DND-41 (cell line): ENCODE measurements at regions not wholly inside any gene's neighbourhood (a gene's known extent, or its start where the extent isn't known, plus 50 kb on each side); places are given as distances from the start of the nearest gene placed in this dataset.

Source experiments
- ATAC-seq: fragments of 200-7000 bp; cut with Tn5 transposase; 3 replicates; pipeline ENCODE4 v1.9.1; 2021; ENCODE audit warnings: low read depth; ENCODE audit not compliant: insufficient read depth
- DNase-seq: peaks from one replicate; pipeline ENCODE4 v3.0.0-alpha.2; 2020
- H2AFZ ChIP-seq: 2 replicates; pipeline ENCODE4 v1.6.0; 2012; ENCODE audit warnings: low read depth, low read length
- H3K27ac ChIP-seq: 2 replicates; pipeline ENCODE4 v1.5.1; 2012; ENCODE audit warnings: low read length, inconsistent platforms
- H3K27me3 ChIP-seq: fragments of 200-600 bp; sonication (generic); 2 replicates; pipeline ENCODE4 v1.6.0; 2012; ENCODE audit warnings: low read length, mild to moderate bottlenecking, inconsistent platforms; ENCODE audit not compliant: insufficient read depth, poor library complexity
- H3K36me3 ChIP-seq: 2 replicates; pipeline ENCODE4 v1.5.1; 2012; ENCODE audit warnings: low read length, inconsistent platforms; ENCODE audit not compliant: insufficient read depth
- H3K4me1 ChIP-seq: 2 replicates; pipeline ENCODE4 v1.5.1; 2012; ENCODE audit warnings: mild to moderate bottlenecking, low read length; ENCODE audit not compliant: insufficient read depth
- H3K4me2 ChIP-seq: 2 replicates; pipeline ENCODE4 v1.6.0; 2012; ENCODE audit warnings: mild to moderate bottlenecking, moderate library complexity, low read length, inconsistent platforms; ENCODE audit not compliant: insufficient read depth
- H3K4me3 ChIP-seq, 2 experiments: fragments of 200-600 bp in 1 of 2; shearing (Covaris generic) in 1 of 2; 2 replicates each; pipeline ENCODE4 v1.5.1; 2012 to 2016; ENCODE audit warnings: inconsistent platforms in 2 of 2, low read length in 2 of 2, mild to moderate bottlenecking in 2 of 2, low read depth in 1 of 2, moderate library complexity in 1 of 2
- H3K79me2 ChIP-seq: 2 replicates; pipeline ENCODE4 v1.6.0; 2012; ENCODE audit warnings: low read length, inconsistent platforms; ENCODE audit not compliant: insufficient read depth
- H3K9ac ChIP-seq: 2 replicates; pipeline ENCODE4 v1.6.0; 2012; ENCODE audit warnings: low read depth, mild to moderate bottlenecking, inconsistent platforms, low read length, moderate library complexity
- H3K9me3 ChIP-seq: 2 replicates; pipeline ENCODE4 v1.5.1; 2012; ENCODE audit warnings: low read length, moderate library complexity, mild to moderate bottlenecking, inconsistent platforms; ENCODE audit not compliant: insufficient read depth, severe bottlenecking
- H4K20me1 ChIP-seq: 2 replicates; pipeline ENCODE4 v1.6.0; 2012; ENCODE audit warnings: low read length; ENCODE audit not compliant: insufficient read depth
- EZH2 ChIP-seq: IDR thresholded peaks from 3 replicates; pipeline ENCODE4 v1.6.1; 2012; ENCODE audit warnings: borderline replicate concordance, low read depth, mild to moderate bottlenecking, moderate library complexity, low read length, inconsistent platforms; ENCODE audit not compliant: severe bottlenecking
- TF ChIP-seq, protein P1 (sequence below): IDR thresholded peaks from 2 replicates; pipeline ENCODE4 v1.5.1; 2012; ENCODE audit warnings: borderline replicate concordance, low read length, moderate library complexity, mild to moderate bottlenecking; ENCODE audit not compliant: poor library complexity, severe bottlenecking; ENCODE audit errors: extremely low read depth

DNA sequence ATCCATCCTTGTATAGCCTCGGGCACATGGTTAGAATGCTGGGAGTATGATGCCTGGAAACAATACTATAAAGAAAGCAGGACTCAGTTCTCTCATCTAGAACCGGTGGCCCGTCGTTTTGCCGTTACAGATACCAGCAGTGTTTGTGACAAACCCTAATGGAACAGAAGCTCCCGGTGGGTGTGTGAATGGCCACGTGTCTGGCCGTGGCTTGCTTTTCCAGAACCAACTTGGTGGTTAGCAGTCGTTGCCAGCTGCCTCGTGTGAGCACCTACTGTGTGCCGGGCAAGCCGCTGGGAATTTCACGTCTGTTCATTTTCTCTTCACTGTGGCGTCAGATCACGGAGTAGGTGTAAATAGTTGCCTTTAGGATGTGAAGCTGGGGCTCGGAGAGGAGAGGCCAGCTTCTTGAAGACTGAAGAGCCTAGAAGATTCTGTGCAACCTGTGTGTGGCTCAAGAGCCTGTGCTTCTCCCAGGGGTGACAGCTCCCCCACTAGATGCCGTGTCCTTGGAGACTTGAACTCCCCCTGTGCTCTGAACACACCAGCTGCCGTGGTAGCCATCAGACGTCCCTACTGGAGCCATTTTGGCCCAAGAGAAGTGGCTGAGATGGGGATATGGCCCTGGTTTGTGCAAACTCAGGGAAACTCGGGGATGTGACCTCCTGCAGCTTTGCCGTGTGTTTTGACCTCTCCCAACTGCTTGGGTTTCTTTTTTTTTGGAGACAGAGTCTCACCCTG lies 57.5 kb upstream of the PPARA start:
- H3K27me3 ChIP-seq = no peaks in the 10 kb centered on the region
- H3K4me1 ChIP-seq = no peaks in the 10 kb centered on the region
- no peak overlapping the region for H3K9ac ChIP-seq
- H3K79me2 ChIP-seq = peaks cover 95% of the 10 kb centered on the region
- ATAC-seq = no peak
- H4K20me1 ChIP-seq = peaks cover 90% of the 10 kb centered on the region
- no peak for DNase-seq
- no peaks in the 10 kb centered on the region for H3K9me3 ChIP-seq
- no peak overlapping the region for H3K4me3 ChIP-seq
- H3K4me2 ChIP-seq = no peak overlapping the region
- TF ChIP-seq EZH2 = no peak
- TF ChIP-seq, protein P1, sequence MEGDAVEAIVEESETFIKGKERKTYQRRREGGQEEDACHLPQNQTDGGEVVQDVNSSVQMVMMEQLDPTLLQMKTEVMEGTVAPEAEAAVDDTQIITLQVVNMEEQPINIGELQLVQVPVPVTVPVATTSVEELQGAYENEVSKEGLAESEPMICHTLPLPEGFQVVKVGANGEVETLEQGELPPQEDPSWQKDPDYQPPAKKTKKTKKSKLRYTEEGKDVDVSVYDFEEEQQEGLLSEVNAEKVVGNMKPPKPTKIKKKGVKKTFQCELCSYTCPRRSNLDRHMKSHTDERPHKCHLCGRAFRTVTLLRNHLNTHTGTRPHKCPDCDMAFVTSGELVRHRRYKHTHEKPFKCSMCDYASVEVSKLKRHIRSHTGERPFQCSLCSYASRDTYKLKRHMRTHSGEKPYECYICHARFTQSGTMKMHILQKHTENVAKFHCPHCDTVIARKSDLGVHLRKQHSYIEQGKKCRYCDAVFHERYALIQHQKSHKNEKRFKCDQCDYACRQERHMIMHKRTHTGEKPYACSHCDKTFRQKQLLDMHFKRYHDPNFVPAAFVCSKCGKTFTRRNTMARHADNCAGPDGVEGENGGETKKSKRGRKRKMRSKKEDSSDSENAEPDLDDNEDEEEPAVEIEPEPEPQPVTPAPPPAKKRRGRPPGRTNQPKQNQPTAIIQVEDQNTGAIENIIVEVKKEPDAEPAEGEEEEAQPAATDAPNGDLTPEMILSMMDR = no peak
- H3K36me3 ChIP-seq = peaks cover 86% of the 10 kb centered on the region
- no peak overlapping the region for H3K27ac ChIP-seq
- H2AFZ ChIP-seq = no peak overlapping the region

DNA sequence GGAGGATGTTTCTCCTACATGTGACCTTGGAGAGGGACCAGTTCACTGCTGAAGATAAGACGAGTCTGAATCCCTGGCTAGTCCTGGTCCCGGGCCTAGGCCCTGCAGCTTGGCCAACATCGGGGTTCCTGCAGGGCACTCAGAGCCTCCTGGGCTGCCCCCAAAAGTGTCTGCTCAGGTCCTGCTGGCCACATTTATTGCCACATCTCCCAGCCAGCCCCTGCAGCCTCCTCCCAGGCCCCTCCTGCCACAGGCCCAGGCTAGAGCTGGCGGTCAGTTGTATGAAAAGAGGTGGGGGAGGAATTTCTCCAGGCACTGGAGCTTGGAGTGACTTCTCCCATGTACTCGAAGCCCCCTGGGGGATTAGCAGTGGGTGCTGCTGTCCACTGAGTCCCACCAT lies 56.5 kb upstream of the PPARA start:
- ATAC-seq (no peak), DNase-seq (no peak)
- Histone ChIP-seq H3K9me3 (no peaks in the 10 kb centered on the region), H3K4me1 (no peaks in the 10 kb centered on the region), H4K20me1 (peaks cover 90% of the 10 kb centered on the region), H2AFZ (no peak overlapping the region), H3K9ac (no peak overlapping the region), H3K4me3 (no peak overlapping the region), H3K27me3 (no peaks in the 10 kb centered on the region), H3K4me2 (no peak overlapping the region), H3K27ac (no peak overlapping the region), H3K36me3 (peaks cover 86% of the 10 kb centered on the region), H3K79me2 (peaks cover 92% of the 10 kb centered on the region)
- TF ChIP-seq, protein P1 = no peak
- no peak for TF ChIP-seq EZH2

DNA sequence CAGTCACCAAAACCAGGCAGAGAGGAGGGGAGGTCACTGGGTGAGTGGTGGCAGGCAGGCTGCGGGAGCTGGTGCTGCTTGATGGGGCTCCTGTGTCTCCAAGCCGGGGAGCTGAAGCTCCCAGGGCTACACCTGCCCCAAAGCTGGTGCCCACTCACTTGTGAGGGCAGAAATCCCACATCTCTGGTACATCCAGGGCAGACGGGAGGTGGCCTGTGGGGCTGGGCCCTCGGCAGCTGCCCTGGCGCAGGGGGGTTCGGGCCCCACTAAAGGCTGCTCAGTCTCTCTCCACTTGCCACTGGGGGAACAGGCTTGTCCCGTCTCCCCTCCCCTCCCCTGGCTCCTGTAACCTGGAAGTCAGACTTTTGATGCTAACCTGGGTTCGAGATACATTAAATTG lies 55.6 kb upstream of the PPARA start:
- H3K9me3 ChIP-seq = no peaks in the 10 kb centered on the region
- H3K4me1 ChIP-seq = no peaks in the 10 kb centered on the region
- DNase-seq = no peak
- H3K9ac ChIP-seq = no peak overlapping the region
- no peak overlapping the region for H2AFZ ChIP-seq
- H3K79me2 ChIP-seq = peaks cover 87% of the 10 kb centered on the region
- peaks cover 90% of the 10 kb centered on the region for H4K20me1 ChIP-seq
- no peaks in the 10 kb centered on the region for H3K27me3 ChIP-seq
- TF ChIP-seq, protein P1 = no peak
- no peak for TF ChIP-seq EZH2
- no peak overlapping the region for H3K4me2 ChIP-seq
- no peak for ATAC-seq
- no peak overlapping the region for H3K4me3 ChIP-seq
- peaks cover 86% of the 10 kb centered on the region for H3K36me3 ChIP-seq
- no peak overlapping the region for H3K27ac ChIP-seq

DNA sequence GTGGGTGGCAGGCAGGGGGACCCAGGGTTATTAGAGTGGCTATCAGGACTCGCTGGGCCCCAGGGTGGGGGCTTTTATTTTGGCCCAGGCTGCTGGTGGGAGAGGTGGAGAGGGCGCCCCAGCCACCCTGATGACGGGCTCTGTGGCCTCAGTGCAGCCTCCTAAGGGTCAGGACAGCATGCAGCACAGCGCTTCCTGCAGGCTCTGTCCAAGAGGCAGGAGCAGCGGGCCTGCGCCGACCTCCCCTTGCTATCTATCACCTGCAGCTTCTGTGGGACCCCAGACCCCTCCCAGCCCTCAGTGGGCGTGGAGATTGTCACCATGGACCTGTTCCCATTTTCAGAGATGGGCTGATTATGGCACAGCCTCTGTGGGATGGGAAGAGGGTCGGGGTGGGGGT lies 54.3 kb upstream of the PPARA start:
- H3K27ac ChIP-seq = no peak overlapping the region
- peaks cover 84% of the 10 kb centered on the region for H3K36me3 ChIP-seq
- H4K20me1 ChIP-seq = peaks cover 87% of the 10 kb centered on the region
- no peak overlapping the region for H3K4me3 ChIP-seq
- H3K4me2 ChIP-seq = no peak overlapping the region
- DNase-seq = no peak
- H3K79me2 ChIP-seq = peaks cover 74% of the 10 kb centered on the region
- ATAC-seq = no peak
- TF ChIP-seq, protein P1 = no peak
- no peak for TF ChIP-seq EZH2
- H3K9ac ChIP-seq = no peak overlapping the region
- H3K9me3 ChIP-seq = no peaks in the 10 kb centered on the region
- no peak overlapping the region for H2AFZ ChIP-seq
- H3K4me1 ChIP-seq = no peaks in the 10 kb centered on the region
- H3K27me3 ChIP-seq = no peaks in the 10 kb centered on the region
